ENCODE measurements at regions not wholly inside any gene's neighbourhood (a gene's known extent, or its start where the extent isn't known, plus 50 kb on each side); places are given as distances from the start of the nearest gene placed in this dataset.
"Not testable (repeated sequence)": the region's sequence is repeated elsewhere in the genome, so short reads cannot be mapped to it uniquely, and the experiment has no call there.

GRCh38 chr11:21625982-21626381 is 566.9 kb upstream of the ANO5 start:
- no peak for DNase-seq (ENCODE audit: low spot score)

GRCh38 chr11:21628641-21629040 is 564.2 kb upstream of the ANO5 start:
- no peak for DNase-seq (ENCODE audit: low spot score)

- DNase-seq (ENCODE audit: low spot score) = no peak
Observed at GRCh38 chr11:21630934-21631478, 561.9 kb upstream of the ANO5 start.

GRCh38 chr11:21631991-21632390 is 560.9 kb upstream of the ANO5 start:
- no peak for DNase-seq (ENCODE audit: low spot score)

- DNase-seq (ENCODE audit: low spot score) = no peak
Observed at GRCh38 chr11:21634491-21634890, 558.4 kb upstream of the ANO5 start.

- no peak for DNase-seq (ENCODE audit: low spot score)
Observed at GRCh38 chr11:21634956-21635355, 557.9 kb upstream of the ANO5 start.

GRCh38 chr11:21635394-21636145 is 557.3 kb upstream of the ANO5 start:
- DNase-seq (ENCODE audit: low spot score) = no peak

GRCh38 chr11:21636561-21636960 is 556.3 kb upstream of the ANO5 start:
- DNase-seq (ENCODE audit: low spot score) = no peak

GRCh38 chr11:21640491-21640890 is 552.4 kb upstream of the ANO5 start:
- no peak for DNase-seq (ENCODE audit: low spot score)

- no peak for DNase-seq (ENCODE audit: low spot score)
Observed at GRCh38 chr11:21641869-21642268, 551.0 kb upstream of the ANO5 start.

- no peak for DNase-seq (ENCODE audit: low spot score)
Observed at GRCh38 chr11:21646351-21646750, 546.5 kb upstream of the ANO5 start.

- DNase-seq (ENCODE audit: low spot score) = no peak
Observed at GRCh38 chr11:21650961-21651360, 541.9 kb upstream of the ANO5 start.

- no peak for DNase-seq (ENCODE audit: low spot score)
Observed at GRCh38 chr11:21653951-21654421, 538.9 kb upstream of the ANO5 start.

GRCh38 chr11:21656065-21656464 is 536.8 kb upstream of the ANO5 start:
- no peak for DNase-seq (ENCODE audit: low spot score)

- DNase-seq (ENCODE audit: low spot score) = no peak
Observed at GRCh38 chr11:21658654-21659193, 534.2 kb upstream of the ANO5 start.

GRCh38 chr11:21659377-21659776 is 533.5 kb upstream of the ANO5 start:
- DNase-seq (ENCODE audit: low spot score) = not testable (repeated sequence)

GRCh38 chr11:21659961-21660360 is 532.9 kb upstream of the ANO5 start:
- DNase-seq (ENCODE audit: low spot score) = no peak

GRCh38 chr11:21675049-21675616 is 517.8 kb upstream of the ANO5 start:
- no peak for DNase-seq (ENCODE audit: low spot score)

GRCh38 chr11:21687643-21688042 is 505.2 kb upstream of the ANO5 start:
- DNase-seq (ENCODE audit: low spot score) = no peak

GRCh38 chr11:21704539-21704938 is 488.3 kb upstream of the ANO5 start:
- no peak for DNase-seq (ENCODE audit: low spot score)

- DNase-seq (ENCODE audit: low spot score) = no peak
Observed at GRCh38 chr11:21707116-21707739, 485.7 kb upstream of the ANO5 start.

- DNase-seq (ENCODE audit: low spot score) = no peak
Observed at GRCh38 chr11:21710809-21711208, 482.1 kb upstream of the ANO5 start.

GRCh38 chr11:21711341-21711740 is 481.5 kb upstream of the ANO5 start:
- no peak for DNase-seq (ENCODE audit: low spot score)
